HG03045 (cell line): ENCODE measurements at regions not wholly inside any gene's neighbourhood (a gene's known extent, or its start where the extent isn't known, plus 50 kb on each side); places are given as distances from the start of the nearest gene placed in this dataset.

ENCODE experiments used
- ATAC-seq: cut with Tn5 transposase; IDR thresholded peaks from one replicate; pipeline ENCODE4 v1.9.1; 2021; ENCODE audit warnings: mild to moderate bottlenecking, moderate library complexity; ENCODE audit not compliant: unreplicated experiment

GRCh38 chr2:35378791-35379190 is 976.8 kb upstream of the CRIM1 start:
- ATAC-seq, result no peak

- ATAC-seq, result no peak
Observed at GRCh38 chr2:35374845-35375244, 980.7 kb upstream of the CRIM1 start.

GRCh38 chr2:35365859-35366258 is 989.7 kb upstream of the CRIM1 start:
- ATAC-seq, result no peak

GRCh38 chr2:35356332-35356731 is 999.2 kb upstream of the CRIM1 start:
- ATAC-seq, result no peak

GRCh38 chr2:35355056-35355455 is 1000.5 kb upstream of the CRIM1 start:
- ATAC-seq, result no peak

- ATAC-seq, result no peak
Observed at GRCh38 chr2:35347561-35347960, 1008.0 kb upstream of the CRIM1 start.

- no peak for ATAC-seq
Observed at GRCh38 chr2:35343135-35343534, 1012.4 kb upstream of the CRIM1 start.

- ATAC-seq, result no peak
Observed at GRCh38 chr2:35339211-35339610, 1016.4 kb upstream of the CRIM1 start.

- no peak for ATAC-seq
Observed at GRCh38 chr2:35337922-35338321, 1017.7 kb upstream of the CRIM1 start.

- ATAC-seq, result no peak
Observed at GRCh38 chr2:35314049-35314448, 1041.5 kb upstream of the CRIM1 start.

- ATAC-seq, result no peak
Observed at GRCh38 chr2:35301369-35301768, 1054.2 kb upstream of the CRIM1 start.

GRCh38 chr2:35298493-35298892 is 1057.1 kb upstream of the CRIM1 start:
- no peak for ATAC-seq

GRCh38 chr2:35297403-35297802 is 1058.2 kb upstream of the CRIM1 start:
- ATAC-seq, result no peak

GRCh38 chr2:35294636-35295263 is 1060.8 kb upstream of the CRIM1 start:
- no peak for ATAC-seq

- ATAC-seq, result no peak
Observed at GRCh38 chr2:35293261-35293660, 1062.3 kb upstream of the CRIM1 start.

GRCh38 chr2:35292199-35292598 is 1063.4 kb upstream of the CRIM1 start:
- ATAC-seq, result no peak

GRCh38 chr2:35281702-35282101 is 1073.9 kb upstream of the CRIM1 start:
- ATAC-seq, result no peak

- ATAC-seq, result no peak
Observed at GRCh38 chr2:35255826-35256225, 1099.8 kb upstream of the CRIM1 start.

- ATAC-seq, result no peak
Observed at GRCh38 chr2:35251156-35251555, 1104.4 kb upstream of the CRIM1 start.

- no peak for ATAC-seq
Observed at GRCh38 chr2:35246702-35247101, 1108.9 kb upstream of the CRIM1 start.

GRCh38 chr2:35228584-35228983 is 1127.0 kb upstream of the CRIM1 start:
- ATAC-seq, result no peak

- no peak for ATAC-seq
Observed at GRCh38 chr2:35220461-35220860, 1135.1 kb upstream of the CRIM1 start.

- ATAC-seq, result no peak
Observed at GRCh38 chr2:35204881-35205280, 1150.7 kb upstream of the CRIM1 start.
